HFF-Myc (cell line): ENCODE measurements at regions not wholly inside any gene's neighbourhood (a gene's known extent, or its start where the extent isn't known, plus 50 kb on each side); places are given as distances from the start of the nearest gene placed in this dataset.

Experiments
- DNase-seq: peaks from one replicate; pipeline ENCODE4 v3.0.0-alpha.2; 2011; ENCODE audit warnings: low read depth; ENCODE audit errors: extremely low read depth
- H3K4me3 ChIP-seq: replicated peaks from 2 replicates; pipeline ENCODE4 v1.5.1; 2011; ENCODE audit warnings: low read depth, mild to moderate bottlenecking, control low read depth, low read length
- TF ChIP-seq, protein P1 (sequence below): IDR thresholded peaks from 2 replicates; pipeline ENCODE4 v1.5.1; 2012; ENCODE audit warnings: mild to moderate bottlenecking, low read depth, low read length, control low read depth; ENCODE audit errors: missing control alignments

DNA sequence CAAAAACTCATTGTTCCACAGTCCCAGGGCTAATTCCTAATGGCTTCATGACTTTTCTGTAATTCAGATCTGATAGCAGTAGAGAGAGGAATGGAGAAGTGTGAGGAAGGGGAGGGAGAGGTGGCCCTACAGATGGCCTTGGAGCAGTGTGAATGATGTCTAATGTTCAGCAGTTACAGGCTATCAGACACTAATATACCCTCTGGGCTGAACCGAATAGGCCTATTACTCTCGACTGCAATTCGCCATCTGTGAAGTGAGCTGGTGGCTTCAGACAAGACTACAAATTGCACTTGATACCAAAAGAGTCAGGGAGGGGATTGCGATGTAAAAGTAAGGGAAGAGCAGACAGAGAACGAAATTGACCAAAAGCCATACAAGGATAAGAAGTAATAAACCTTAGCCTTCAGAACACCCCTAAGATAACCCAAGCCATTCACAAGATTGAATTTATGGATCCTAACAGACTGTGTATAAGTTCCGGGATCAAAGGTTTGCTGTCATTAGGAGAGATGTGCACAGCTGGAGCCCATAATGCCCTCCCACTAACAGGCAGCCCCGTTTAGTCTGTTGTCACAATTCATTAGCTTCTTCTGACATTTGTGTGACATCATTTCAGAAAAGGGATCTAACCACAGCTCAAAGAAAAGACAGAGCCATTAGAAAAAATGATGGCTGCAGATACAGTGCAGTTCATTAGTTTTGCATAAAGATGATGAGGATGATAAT lies 642.4 kb upstream of the API5 start:
- no peak for DNase-seq
- no peak overlapping the region for H3K4me3 ChIP-seq
- TF ChIP-seq, protein P1, sequence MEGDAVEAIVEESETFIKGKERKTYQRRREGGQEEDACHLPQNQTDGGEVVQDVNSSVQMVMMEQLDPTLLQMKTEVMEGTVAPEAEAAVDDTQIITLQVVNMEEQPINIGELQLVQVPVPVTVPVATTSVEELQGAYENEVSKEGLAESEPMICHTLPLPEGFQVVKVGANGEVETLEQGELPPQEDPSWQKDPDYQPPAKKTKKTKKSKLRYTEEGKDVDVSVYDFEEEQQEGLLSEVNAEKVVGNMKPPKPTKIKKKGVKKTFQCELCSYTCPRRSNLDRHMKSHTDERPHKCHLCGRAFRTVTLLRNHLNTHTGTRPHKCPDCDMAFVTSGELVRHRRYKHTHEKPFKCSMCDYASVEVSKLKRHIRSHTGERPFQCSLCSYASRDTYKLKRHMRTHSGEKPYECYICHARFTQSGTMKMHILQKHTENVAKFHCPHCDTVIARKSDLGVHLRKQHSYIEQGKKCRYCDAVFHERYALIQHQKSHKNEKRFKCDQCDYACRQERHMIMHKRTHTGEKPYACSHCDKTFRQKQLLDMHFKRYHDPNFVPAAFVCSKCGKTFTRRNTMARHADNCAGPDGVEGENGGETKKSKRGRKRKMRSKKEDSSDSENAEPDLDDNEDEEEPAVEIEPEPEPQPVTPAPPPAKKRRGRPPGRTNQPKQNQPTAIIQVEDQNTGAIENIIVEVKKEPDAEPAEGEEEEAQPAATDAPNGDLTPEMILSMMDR = no peak

DNA sequence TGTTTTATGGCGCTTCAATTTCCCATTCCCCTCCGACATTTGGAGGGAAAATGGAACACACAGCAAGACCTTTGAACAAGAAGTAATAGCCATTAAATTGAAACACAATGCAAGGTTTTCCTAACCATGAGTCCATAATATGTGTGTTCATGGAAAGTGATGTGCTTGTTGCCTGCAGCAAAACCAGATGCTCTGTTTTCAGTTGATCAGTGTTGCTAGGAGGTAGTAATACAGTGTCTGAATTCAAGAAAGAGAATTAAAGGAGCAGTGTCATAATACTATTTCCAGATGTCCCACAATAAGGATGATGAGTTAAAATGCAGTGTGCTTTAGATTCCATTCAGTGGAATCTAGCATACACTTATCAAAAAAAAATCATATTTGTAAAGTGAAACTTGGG lies 637.4 kb upstream of the API5 start:
- DNase-seq = no peak
- TF ChIP-seq, protein P1 = no peak
- no peak overlapping the region for H3K4me3 ChIP-seq

DNA sequence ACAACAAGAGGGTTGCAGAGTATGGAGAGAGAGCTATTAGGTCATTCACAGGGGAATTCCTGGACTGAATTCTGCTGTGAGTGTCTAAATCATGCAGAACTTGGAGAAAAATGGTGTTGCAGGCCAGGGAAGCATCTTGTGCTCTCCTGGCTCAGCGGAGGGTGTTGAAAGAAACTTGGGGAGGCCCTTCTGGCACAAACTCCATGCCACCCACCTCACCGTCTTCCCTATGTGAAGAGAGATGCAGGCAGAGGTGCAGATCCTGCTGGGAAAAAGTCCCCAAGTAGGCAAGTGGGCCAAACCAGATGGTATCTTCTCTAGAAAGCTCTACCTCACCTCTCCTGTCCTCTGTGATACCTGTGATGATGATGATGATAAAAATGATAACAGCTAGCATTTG lies 604.3 kb upstream of the API5 start:
- no peak overlapping the region for H3K4me3 ChIP-seq
- DNase-seq = no peak
- TF ChIP-seq, protein P1 = no peak

DNA sequence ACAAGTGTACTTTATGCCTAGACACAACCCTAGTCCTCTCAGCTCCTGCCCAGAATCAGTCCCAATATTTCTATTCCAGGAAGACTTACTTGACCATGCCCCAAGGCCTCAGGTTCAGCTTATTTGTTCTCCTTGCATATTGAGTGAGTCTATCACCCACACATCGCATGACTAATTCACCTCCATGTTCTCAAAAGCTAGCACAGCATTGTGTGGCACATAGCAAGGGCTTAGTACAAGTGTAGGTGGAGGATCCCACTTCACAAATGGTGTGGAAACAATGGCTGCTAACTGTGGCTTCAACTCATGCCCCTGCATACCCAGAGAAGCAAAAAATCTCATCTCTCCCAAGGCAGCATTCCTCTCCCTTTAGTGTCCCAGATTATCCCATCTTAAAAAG lies 602.6 kb upstream of the API5 start:
- DNase-seq = no peak
- no peak overlapping the region for H3K4me3 ChIP-seq
- TF ChIP-seq, protein P1 = no peak

DNA sequence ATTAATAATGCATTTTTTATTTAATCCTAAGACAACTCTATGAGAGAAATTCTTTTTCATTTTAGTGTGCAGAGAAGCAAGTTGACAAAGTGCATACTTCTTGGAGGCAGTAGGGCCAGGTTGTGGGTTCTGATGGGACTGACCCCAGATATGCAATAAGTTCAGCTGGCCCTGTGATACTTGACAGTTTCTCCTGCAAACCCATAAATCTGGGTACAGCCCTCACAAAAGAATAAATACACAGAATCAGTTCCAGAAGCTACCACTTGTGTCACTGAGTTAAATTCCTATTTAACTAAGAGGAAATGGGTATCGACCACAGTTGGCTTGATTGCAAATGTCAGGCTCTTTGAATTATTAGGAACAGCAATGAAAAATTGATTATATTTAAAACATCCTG lies 598.5 kb upstream of the API5 start:
- TF ChIP-seq, protein P1 = no peak
- H3K4me3 ChIP-seq = no peak overlapping the region
- DNase-seq = no peak

DNA sequence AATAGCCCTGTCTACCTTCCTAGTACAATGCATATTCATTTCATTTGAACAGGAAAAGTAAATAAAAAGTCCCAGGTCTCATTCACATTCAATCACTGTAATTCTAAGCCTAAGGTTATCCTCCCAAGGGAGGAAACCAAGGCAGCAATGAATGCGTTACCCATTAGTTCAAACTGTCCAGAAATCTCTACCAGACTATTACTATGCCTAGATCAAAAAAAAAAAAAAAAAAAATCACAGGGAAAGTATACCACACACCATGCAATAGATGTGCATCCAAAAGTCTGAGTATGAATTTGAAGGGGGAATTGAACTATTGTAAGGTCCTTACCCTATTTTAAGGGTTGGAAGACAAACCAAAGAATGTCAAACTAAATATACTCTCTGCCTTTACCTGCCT lies 598.0 kb upstream of the API5 start:
- H3K4me3 ChIP-seq = no peak overlapping the region
- no peak for DNase-seq
- TF ChIP-seq, protein P1 = no peak
